ENCODE measurements at regions not wholly inside any gene's neighbourhood (a gene's known extent, or its start where the extent isn't known, plus 50 kb on each side); places are given as distances from the start of the nearest gene placed in this dataset.

- H3K27ac ChIP-seq (ENCODE audit: low read length in 2 of 2): no peak overlapping the region
- H3K27me3 ChIP-seq (replicated peaks in 1 of 4; ENCODE audit: control extremely low read depth in 1 of 4, control insufficient read depth in 3 of 4, insufficient read depth in 4 of 4, low read length in 3 of 4): peaks cover 0 to 32% (median 5%) of the 10 kb centered on the region in 4 experiments
- CTCF ChIA-PET: no interaction called here
- H3K9me3 ChIP-seq (ENCODE audit: control extremely low read depth in 1 of 3, control insufficient read depth in 2 of 3, insufficient read depth in 1 of 3, low read length in 2 of 3): no peaks in the 10 kb centered on the region
- no peak for TF ChIP-seq CTCF (IDR thresholded peaks at IDR 0.05)
- TF ChIP-seq EZH2 (IDR thresholded peaks at IDR 0.05; ENCODE audit: borderline replicate concordance, insufficient read depth, low read depth, low read length, poor library complexity, severe bottlenecking): no peak
- 70% methylated on average over 7 of the region's 7 CpGs for WGBS (ENCODE audit: insufficient coverage)
- H4K20me1 ChIP-seq (ENCODE audit: control insufficient read depth, insufficient read depth, low read length, poor library complexity, severe bottlenecking): no peaks in the 10 kb centered on the region
- H3K4me3 ChIP-seq (ENCODE audit: control extremely low read depth in 1 of 5, extremely low read depth in 1 of 5, insufficient read depth in 1 of 5, low read depth in 2 of 5, low read length in 4 of 5): no peak overlapping the region
- peaks cover 48% of the 10 kb centered on the region for H3K27me3 Mint-ChIP-seq
- POLR2A ChIA-PET: no interaction called here
- H3K4me2 ChIP-seq (replicated peaks; ENCODE audit: low read depth, low read length, poor library complexity, severe bottlenecking): no peak overlapping the region
- no peaks in the 10 kb centered on the region for H3K36me3 ChIP-seq (replicated peaks in 1 of 2; ENCODE audit: control extremely low read depth in 1 of 2, control insufficient read depth in 1 of 2, extremely low read depth in 1 of 2, insufficient read depth in 2 of 2, low read length in 1 of 2)
- H3K4me1 ChIP-seq (ENCODE audit: control insufficient read depth in 2 of 2, insufficient read depth in 2 of 2, low read length in 2 of 2): peaks cover 0 to 4% of the 10 kb centered on the region in 2 donors
- H3K4me1 Mint-ChIP-seq: peaks cover 11% of the 10 kb centered on the region
- DNase-seq: no peak
- H3K4me3 Mint-ChIP-seq: no peak overlapping the region
- intact Hi-C loops (cut with micrococcal nuclease): no loop called here
- H3K79me2 ChIP-seq (ENCODE audit: control insufficient read depth, insufficient read depth, low read length): no peaks in the 10 kb centered on the region
- H3K9me3 Mint-ChIP-seq (ENCODE audit: insufficient read depth): no peaks in the 10 kb centered on the region
- ATAC-seq (ENCODE audit: low read depth): no peak
- no peak overlapping the region for H3K9ac ChIP-seq (ENCODE audit: low read length)
- no peak overlapping the region for H3K27ac Mint-ChIP-seq
- H2AFZ ChIP-seq (ENCODE audit: insufficient read depth, low read depth, low read length, poor library complexity, severe bottlenecking): no peak overlapping the region
Measured at GRCh38 chr15:77822631-77823230, 190.0 kb upstream of the LINGO1 start.

GRCh38 chr15:77821959-77822256, 189.2 kb upstream of the LINGO1 start:
- POLR2A ChIA-PET: no interaction called here

More at GRCh38 chr15:77821959-77822256, 189.2 kb upstream of the LINGO1 start:
- no peaks in the 10 kb centered on the region for H3K9me3 ChIP-seq (ENCODE audit: control extremely low read depth in 1 of 3, control insufficient read depth in 2 of 3, insufficient read depth in 1 of 3, low read length in 2 of 3)
- ATAC-seq (ENCODE audit: low read depth) (no peak), DNase-seq (no peak)
- H2AFZ ChIP-seq (ENCODE audit: insufficient read depth, low read depth, low read length, poor library complexity, severe bottlenecking): no peak overlapping the region
- H3K27me3 Mint-ChIP-seq: peaks cover 50% of the 10 kb centered on the region
- 100% methylated on average over 2 of the region's 2 CpGs for WGBS (ENCODE audit: insufficient coverage)
- H3K4me3 ChIP-seq (ENCODE audit: control extremely low read depth in 1 of 5, extremely low read depth in 1 of 5, insufficient read depth in 1 of 5, low read depth in 2 of 5, low read length in 4 of 5): no peak overlapping the region
- H3K27ac Mint-ChIP-seq: no peak overlapping the region
- H3K4me2 ChIP-seq (replicated peaks; ENCODE audit: low read depth, low read length, poor library complexity, severe bottlenecking): no peak overlapping the region
- H3K4me1 Mint-ChIP-seq: peaks cover 12% of the 10 kb centered on the region
- H3K9me3 Mint-ChIP-seq (ENCODE audit: insufficient read depth): no peaks in the 10 kb centered on the region
- peaks cover 0 to 40% (median 6%) of the 10 kb centered on the region in 4 experiments for H3K27me3 ChIP-seq (replicated peaks in 1 of 4; ENCODE audit: control extremely low read depth in 1 of 4, control insufficient read depth in 3 of 4, insufficient read depth in 4 of 4, low read length in 3 of 4)
- no peaks in the 10 kb centered on the region for H4K20me1 ChIP-seq (ENCODE audit: control insufficient read depth, insufficient read depth, low read length, poor library complexity, severe bottlenecking)
- no peaks in the 10 kb centered on the region for H3K79me2 ChIP-seq (ENCODE audit: control insufficient read depth, insufficient read depth, low read length)
- H3K27ac ChIP-seq (ENCODE audit: low read length in 2 of 2): no peak overlapping the region
- H3K4me3 Mint-ChIP-seq: no peak overlapping the region
- H3K4me1 ChIP-seq (ENCODE audit: control insufficient read depth in 2 of 2, insufficient read depth in 2 of 2, low read length in 2 of 2): peaks cover 0 to 4% of the 10 kb centered on the region in 2 donors
- CTCF ChIA-PET: no interaction called here
- intact Hi-C loops (cut with micrococcal nuclease): no loop called here
- TF ChIP-seq CTCF (IDR thresholded peaks at IDR 0.05) (no peak), EZH2 (IDR thresholded peaks at IDR 0.05; ENCODE audit: borderline replicate concordance, insufficient read depth, low read depth, low read length, poor library complexity, severe bottlenecking) (no peak)
- H3K9ac ChIP-seq (ENCODE audit: low read length): no peak overlapping the region
- H3K36me3 ChIP-seq (replicated peaks in 1 of 2; ENCODE audit: control extremely low read depth in 1 of 2, control insufficient read depth in 1 of 2, extremely low read depth in 1 of 2, insufficient read depth in 2 of 2, low read length in 1 of 2): no peaks in the 10 kb centered on the region

Data from B cell (primary cell).